ENCODE measurements at regions not wholly inside any gene's neighbourhood (a gene's known extent, or its start where the extent isn't known, plus 50 kb on each side); places are given as distances from the start of the nearest gene placed in this dataset.
"Not testable (repeated sequence)": the region's sequence is repeated elsewhere in the genome, so short reads cannot be mapped to it uniquely, and the experiment has no call there.

- Histone ChIP-seq H3K4me3 (ENCODE audit: low read length) (no peak overlapping the region), H3K9ac (ENCODE audit: low read length) (no peak overlapping the region), H3K4me1 (ENCODE audit: control insufficient read depth, insufficient read depth, low read length) (peaks cover 9% of the 10 kb centered on the region), H3K27me3 (ENCODE audit: control insufficient read depth, insufficient read depth, low read length) (no peaks in the 10 kb centered on the region), H3K9me3 (ENCODE audit: control insufficient read depth, low read length) (no peaks in the 10 kb centered on the region), H3K36me3 (ENCODE audit: control insufficient read depth, insufficient read depth, low read length) (no peaks in the 10 kb centered on the region)
Measured at GRCh38 chr17:71436479-71436878, 684.3 kb upstream of the SOX9 start.

DNA sequence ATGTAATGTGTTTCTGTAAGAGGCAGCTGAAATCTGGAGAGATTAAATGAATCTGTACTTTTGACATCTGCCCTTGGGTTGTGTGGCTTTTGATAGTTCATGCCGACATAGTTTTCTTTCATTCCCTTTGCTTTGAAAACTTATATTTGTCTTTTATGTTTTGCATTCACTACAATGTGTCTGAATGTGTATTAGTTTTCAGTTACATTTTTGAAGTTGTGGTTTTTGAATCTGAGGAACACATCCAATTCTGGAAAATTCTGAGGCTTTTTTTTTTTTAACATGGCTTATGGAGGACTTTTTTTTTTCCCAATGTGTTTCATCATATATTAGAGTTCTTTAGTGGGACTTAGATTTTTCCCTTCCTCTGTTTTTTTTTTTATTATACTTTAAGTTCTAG lies 683.7 kb upstream of the SOX9 start:
- H3K4me1 ChIP-seq (ENCODE audit: control insufficient read depth, insufficient read depth, low read length): peaks cover 9% of the 10 kb centered on the region
- no peak overlapping the region for H3K4me3 ChIP-seq (ENCODE audit: low read length)
- no peak overlapping the region for H3K9ac ChIP-seq (ENCODE audit: low read length)
- no peaks in the 10 kb centered on the region for H3K36me3 ChIP-seq (ENCODE audit: control insufficient read depth, insufficient read depth, low read length)
- no peaks in the 10 kb centered on the region for H3K9me3 ChIP-seq (ENCODE audit: control insufficient read depth, low read length)
- no peaks in the 10 kb centered on the region for H3K27me3 ChIP-seq (ENCODE audit: control insufficient read depth, insufficient read depth, low read length)

GRCh38 chr17:71438631-71439146 lies 682.1 kb upstream of the SOX9 start:
- no peaks in the 10 kb centered on the region for H3K9me3 ChIP-seq (ENCODE audit: control insufficient read depth, low read length)
- no peaks in the 10 kb centered on the region for H3K36me3 ChIP-seq (ENCODE audit: control insufficient read depth, insufficient read depth, low read length)
- H3K4me1 ChIP-seq (ENCODE audit: control insufficient read depth, insufficient read depth, low read length): peaks cover 9% of the 10 kb centered on the region
- no peak overlapping the region for H3K4me3 ChIP-seq (ENCODE audit: low read length)
- H3K9ac ChIP-seq (ENCODE audit: low read length): no peak overlapping the region
- H3K27me3 ChIP-seq (ENCODE audit: control insufficient read depth, insufficient read depth, low read length): no peaks in the 10 kb centered on the region

- Histone ChIP-seq H3K27me3 (ENCODE audit: control insufficient read depth, insufficient read depth, low read length) (no peaks in the 10 kb centered on the region), H3K36me3 (ENCODE audit: control insufficient read depth, insufficient read depth, low read length) (no peaks in the 10 kb centered on the region), H3K4me1 (ENCODE audit: control insufficient read depth, insufficient read depth, low read length) (peaks cover 9% of the 10 kb centered on the region), H3K9ac (ENCODE audit: low read length) (no peak overlapping the region), H3K4me3 (ENCODE audit: low read length) (no peak overlapping the region), H3K9me3 (ENCODE audit: control insufficient read depth, low read length) (no peaks in the 10 kb centered on the region)
Measured at GRCh38 chr17:71440513-71440912, 680.3 kb upstream of the SOX9 start.

GRCh38 chr17:71441098-71441497 lies 679.7 kb upstream of the SOX9 start:
- H3K36me3 ChIP-seq (ENCODE audit: control insufficient read depth, insufficient read depth, low read length): no peaks in the 10 kb centered on the region
- H3K27me3 ChIP-seq (ENCODE audit: control insufficient read depth, insufficient read depth, low read length): no peaks in the 10 kb centered on the region
- no peak overlapping the region for H3K4me3 ChIP-seq (ENCODE audit: low read length)
- no peaks in the 10 kb centered on the region for H3K9me3 ChIP-seq (ENCODE audit: control insufficient read depth, low read length)
- H3K9ac ChIP-seq (ENCODE audit: low read length): no peak overlapping the region
- peaks cover 9% of the 10 kb centered on the region for H3K4me1 ChIP-seq (ENCODE audit: control insufficient read depth, insufficient read depth, low read length)

- Histone ChIP-seq H3K9ac (ENCODE audit: low read length) (no peak overlapping the region), H3K4me3 (ENCODE audit: low read length) (no peak overlapping the region), H3K27me3 (ENCODE audit: control insufficient read depth, insufficient read depth, low read length) (no peaks in the 10 kb centered on the region), H3K9me3 (ENCODE audit: control insufficient read depth, low read length) (no peaks in the 10 kb centered on the region), H3K36me3 (ENCODE audit: control insufficient read depth, insufficient read depth, low read length) (no peaks in the 10 kb centered on the region), H3K4me1 (ENCODE audit: control insufficient read depth, insufficient read depth, low read length) (peaks cover 3% of the 10 kb centered on the region)
Measured at GRCh38 chr17:71444078-71444477, 676.7 kb upstream of the SOX9 start.

DNA sequence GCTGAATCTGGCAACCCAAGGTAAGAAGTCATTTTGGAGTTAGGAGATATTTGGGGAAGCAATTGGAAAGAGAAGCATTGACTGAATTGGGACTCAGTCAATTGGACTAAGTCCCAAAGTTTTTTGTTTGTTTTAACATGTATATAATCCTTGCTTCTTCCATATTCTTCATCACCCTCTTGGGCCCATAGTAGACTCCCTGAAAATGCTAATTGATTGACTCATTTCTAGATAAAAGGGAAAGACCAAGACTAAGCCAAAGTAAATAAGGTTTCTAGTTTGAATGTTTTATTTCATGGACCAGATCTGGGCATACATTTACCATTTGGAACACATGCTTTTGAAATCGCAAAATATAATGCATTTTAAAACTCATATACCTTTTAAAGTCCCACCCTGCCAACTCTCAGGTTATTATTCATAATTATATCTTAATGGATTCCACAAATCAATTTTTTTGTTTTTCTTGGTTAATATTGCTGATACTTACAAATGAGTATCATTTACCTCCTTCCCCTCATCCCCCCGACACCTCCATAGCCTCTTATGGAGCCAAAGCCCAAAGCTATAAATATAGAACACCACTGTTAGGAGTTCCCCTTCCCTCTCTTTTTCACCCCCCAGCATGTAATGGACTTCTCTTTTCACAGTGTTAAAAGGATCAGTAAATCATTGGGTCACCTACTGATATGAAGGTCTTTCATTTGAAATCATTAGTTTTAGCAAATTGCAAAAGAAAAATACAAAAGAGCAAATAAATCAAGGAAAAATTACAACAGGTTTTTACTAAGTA lies 674.0 kb upstream of the SOX9 start:
- Histone ChIP-seq H3K36me3 (ENCODE audit: control insufficient read depth, insufficient read depth, low read length) (no peaks in the 10 kb centered on the region), H3K27me3 (ENCODE audit: control insufficient read depth, insufficient read depth, low read length) (no peaks in the 10 kb centered on the region), H3K9me3 (ENCODE audit: control insufficient read depth, low read length) (no peaks in the 10 kb centered on the region), H3K4me3 (ENCODE audit: low read length) (no peak overlapping the region), H3K4me1 (ENCODE audit: control insufficient read depth, insufficient read depth, low read length) (no peaks in the 10 kb centered on the region), H3K9ac (ENCODE audit: low read length) (no peak overlapping the region)

GRCh38 chr17:71447644-71448043 lies 673.2 kb upstream of the SOX9 start:
- Histone ChIP-seq H3K9ac (ENCODE audit: low read length) (no peak overlapping the region), H3K4me3 (ENCODE audit: low read length) (no peak overlapping the region), H3K4me1 (ENCODE audit: control insufficient read depth, insufficient read depth, low read length) (no peaks in the 10 kb centered on the region), H3K9me3 (ENCODE audit: control insufficient read depth, low read length) (no peaks in the 10 kb centered on the region), H3K27me3 (ENCODE audit: control insufficient read depth, insufficient read depth, low read length) (no peaks in the 10 kb centered on the region), H3K36me3 (ENCODE audit: control insufficient read depth, insufficient read depth, low read length) (no peaks in the 10 kb centered on the region)

- not testable (repeated sequence) for H3K9ac ChIP-seq (ENCODE audit: low read length); H3K27me3 ChIP-seq (ENCODE audit: control insufficient read depth, insufficient read depth, low read length); H3K36me3 ChIP-seq (ENCODE audit: control insufficient read depth, insufficient read depth, low read length); H3K9me3 ChIP-seq (ENCODE audit: control insufficient read depth, low read length); H3K4me3 ChIP-seq (ENCODE audit: low read length); H3K4me1 ChIP-seq (ENCODE audit: control insufficient read depth, insufficient read depth, low read length)
Measured at GRCh38 chr17:71450657-71451056, 670.2 kb upstream of the SOX9 start.

- H3K36me3 ChIP-seq (ENCODE audit: control insufficient read depth, insufficient read depth, low read length): no peaks in the 10 kb centered on the region
- no peak overlapping the region for H3K9ac ChIP-seq (ENCODE audit: low read length)
- no peak overlapping the region for H3K4me3 ChIP-seq (ENCODE audit: low read length)
- no peaks in the 10 kb centered on the region for H3K9me3 ChIP-seq (ENCODE audit: control insufficient read depth, low read length)
- H3K27me3 ChIP-seq (ENCODE audit: control insufficient read depth, insufficient read depth, low read length): no peaks in the 10 kb centered on the region
- H3K4me1 ChIP-seq (ENCODE audit: control insufficient read depth, insufficient read depth, low read length): no peaks in the 10 kb centered on the region
Measured at GRCh38 chr17:71453876-71454422, 666.9 kb upstream of the SOX9 start.

- Histone ChIP-seq H3K9ac (ENCODE audit: low read length) (no peak overlapping the region), H3K4me3 (ENCODE audit: low read length) (no peak overlapping the region), H3K36me3 (ENCODE audit: control insufficient read depth, insufficient read depth, low read length) (no peaks in the 10 kb centered on the region), H3K27me3 (ENCODE audit: control insufficient read depth, insufficient read depth, low read length) (no peaks in the 10 kb centered on the region), H3K9me3 (ENCODE audit: control insufficient read depth, low read length) (no peaks in the 10 kb centered on the region), H3K4me1 (ENCODE audit: control insufficient read depth, insufficient read depth, low read length) (no peaks in the 10 kb centered on the region)
Measured at GRCh38 chr17:71455219-71455618, 665.6 kb upstream of the SOX9 start.

- Histone ChIP-seq H3K27me3 (ENCODE audit: control insufficient read depth, insufficient read depth, low read length) (no peaks in the 10 kb centered on the region), H3K9ac (ENCODE audit: low read length) (no peak overlapping the region), H3K4me1 (ENCODE audit: control insufficient read depth, insufficient read depth, low read length) (no peaks in the 10 kb centered on the region), H3K36me3 (ENCODE audit: control insufficient read depth, insufficient read depth, low read length) (no peaks in the 10 kb centered on the region), H3K4me3 (ENCODE audit: low read length) (no peak overlapping the region), H3K9me3 (ENCODE audit: control insufficient read depth, low read length) (no peaks in the 10 kb centered on the region)
Measured at GRCh38 chr17:71458322-71458721, 662.5 kb upstream of the SOX9 start.

All from mucosa of stomach (tissue), 1 donor.